Bronchial epithelial cell (primary cell): ENCODE measurements at regions not wholly inside any gene's neighbourhood (a gene's known extent, or its start where the extent isn't known, plus 50 kb on each side); places are given as distances from the start of the nearest gene placed in this dataset.

Experiments used
- DNase-seq: peaks from one replicate; pipeline ENCODE4 v3.0.0-alpha.2; 2010; ENCODE audit warnings: low read depth
- FAIRE-seq: peaks from 2 replicates; lab custom pipeline; 2011; peaks lifted over from hg19 to GRCh38; lab: Jason Lieb, UNC
- H3K27me3 ChIP-seq: 2 replicates; pipeline ENCODE4 v1.5.1; 2011; ENCODE audit warnings: low read length; ENCODE audit not compliant: control insufficient read depth, insufficient read depth
- H3K36me3 ChIP-seq: 2 replicates; pipeline ENCODE4 v1.5.1; 2011; ENCODE audit warnings: low read length; ENCODE audit not compliant: control insufficient read depth, insufficient read depth
- H3K4me3 ChIP-seq: 2 replicates; pipeline ENCODE4 v1.5.1; 2011; ENCODE audit warnings: mild to moderate bottlenecking, low read depth, low read length, control low read depth
- CTCF ChIP-seq: IDR thresholded peaks from 2 replicates; pipeline ENCODE4 v1.5.1; 2011; ENCODE audit warnings: mild to moderate bottlenecking, moderate library complexity, low read length, control low read depth, inconsistent platforms; ENCODE audit not compliant: insufficient read depth, severe bottlenecking

- DNase-seq (peak; percentile 43), FAIRE-seq (no peak)
- TF ChIP-seq CTCF, result no peak
- Histone ChIP-seq H3K4me3 (no peak overlapping the region), H3K36me3 (no peaks in the 10 kb centered on the region), H3K27me3 (no peaks in the 10 kb centered on the region)
These were observed 207.6 kb upstream of the SLITRK2 start for GRCh38 chrX:145609951-145610511.

- FAIRE-seq (no peak), DNase-seq (no peak)
- no peak for TF ChIP-seq CTCF
- no peaks in the 10 kb centered on the region for H3K27me3 ChIP-seq
- no peak overlapping the region for H3K4me3 ChIP-seq
- no peaks in the 10 kb centered on the region for H3K36me3 ChIP-seq
These were observed 203.7 kb upstream of the SLITRK2 start for GRCh38 chrX:145613894-145614293.

- Histone ChIP-seq H3K27me3 (no peaks in the 10 kb centered on the region), H3K4me3 (no peak overlapping the region), H3K36me3 (no peaks in the 10 kb centered on the region)
- FAIRE-seq (no peak), DNase-seq (no peak)
- TF ChIP-seq CTCF, result no peak
These were observed 197.0 kb upstream of the SLITRK2 start for GRCh38 chrX:145620666-145621065.

- no peak for FAIRE-seq
- Histone ChIP-seq H3K4me3 (no peak overlapping the region), H3K27me3 (no peaks in the 10 kb centered on the region), H3K36me3 (no peaks in the 10 kb centered on the region)
- TF ChIP-seq CTCF, result no peak
- no peak for DNase-seq
These were observed 194.2 kb upstream of the SLITRK2 start for GRCh38 chrX:145623453-145623852.

- no peak overlapping the region for H3K4me3 ChIP-seq
- H3K27me3 ChIP-seq, result no peaks in the 10 kb centered on the region
- DNase-seq, result no peak
- no peaks in the 10 kb centered on the region for H3K36me3 ChIP-seq
- TF ChIP-seq CTCF, result no peak
- FAIRE-seq, result peak; percentile 18
These were observed 187.5 kb upstream of the SLITRK2 start for GRCh38 chrX:145630081-145630480.

- no peak for TF ChIP-seq CTCF
- no peaks in the 10 kb centered on the region for H3K36me3 ChIP-seq
- no peak overlapping the region for H3K4me3 ChIP-seq
- H3K27me3 ChIP-seq, result no peaks in the 10 kb centered on the region
- FAIRE-seq (no peak), DNase-seq (no peak)
These were observed 186.7 kb upstream of the SLITRK2 start for GRCh38 chrX:145630806-145631435.
